Neural cell (in vitro differentiated cells): ENCODE measurements at regions not wholly inside any gene's neighbourhood (a gene's known extent, or its start where the extent isn't known, plus 50 kb on each side); places are given as distances from the start of the nearest gene placed in this dataset.

Source experiments
- CTCF ChIP-seq: fragments of 450-650 bp; IDR thresholded peaks from 2 replicates; pipeline ENCODE4 v1.5.1; 2014; ENCODE audit warnings: antibody characterized with exemption, mild to moderate bottlenecking, moderate library complexity; ENCODE audit not compliant: poor library complexity, severe bottlenecking
- EP300 ChIP-seq: fragments of 450-650 bp; conservative IDR thresholded peaks from 2 replicates; pipeline ENCODE4 v1.6.1; 2014; ENCODE audit warnings: antibody characterized with exemption, mild to moderate bottlenecking, moderate library complexity; ENCODE audit not compliant: poor library complexity, severe bottlenecking
- EZH2 ChIP-seq: fragments of 200-600, 300-800 bp; shearing (Covaris generic), sonication (generic); IDR thresholded peaks from 2 replicates; pipeline ENCODE4 v1.6.1; 2014; ENCODE audit warnings: antibody characterized with exemption, low read length, borderline replicate concordance, mild to moderate bottlenecking; ENCODE audit not compliant: insufficient read depth, poor library complexity, severe bottlenecking
- POLR2AphosphoS5 ChIP-seq: IDR thresholded peaks from 2 replicates; pipeline ENCODE4 v1.6.1; 2012
- RAD21 ChIP-seq: fragments of 450-650 bp; conservative IDR thresholded peaks from 2 replicates; pipeline ENCODE4 v1.6.1; 2014; ENCODE audit warnings: antibody characterized with exemption, mild to moderate bottlenecking, moderate library complexity
- REST ChIP-seq: IDR thresholded peaks from 2 replicates; pipeline ENCODE4 v1.6.1; 2012; ENCODE audit warnings: borderline replicate concordance
- TAF1 ChIP-seq: IDR thresholded peaks from 2 replicates; pipeline ENCODE4 v1.6.1; 2012; ENCODE audit warnings: low read depth

GRCh38 chr9:2307480-2307879 lies 292.3 kb downstream of the SMARCA2 start:
- no peak for TF ChIP-seq CTCF
- no peak for TF ChIP-seq EP300
- TF ChIP-seq REST = no peak
- TF ChIP-seq POLR2AphosphoS5 = no peak
- TF ChIP-seq RAD21 = no peak
- no peak for TF ChIP-seq EZH2
- no peak for TF ChIP-seq TAF1
